GM23338 (cell line): ENCODE measurements at regions not wholly inside any gene's neighbourhood (a gene's known extent, or its start where the extent isn't known, plus 50 kb on each side); places are given as distances from the start of the nearest gene placed in this dataset.

Experiments
- ATAC-seq: fragments of 200-7000 bp; cut with Tn5 transposase; 3 replicates; pipeline ENCODE4 v1.9.1; 2020
- DNase-seq: peaks from one replicate; pipeline ENCODE4 v3.0.0-alpha.2; 2015; ENCODE audit warnings: low spot score
- H2AFZ ChIP-seq: fragments of 200-600 bp; sonication (generic); 2 replicates; pipeline ENCODE4 v1.8.0; 2016; ENCODE audit warnings: antibody characterized with exemption, mild to moderate bottlenecking, moderate library complexity
- H3F3A ChIP-seq: fragments of 200-600 bp; sonication (generic); replicated peaks from 2 replicates; pipeline ENCODE4 v1.8.0; 2017; ENCODE audit warnings: antibody characterized with exemption, mixed run types, low read depth
- H3K27ac ChIP-seq: fragments of 200-600 bp; sonication (generic); 2 replicates; pipeline ENCODE4 v1.6.1; 2016; ENCODE audit warnings: low read depth
- H3K27me3 ChIP-seq: fragments of 200-600 bp; sonication (generic); 2 replicates; pipeline ENCODE4 v1.8.0; 2016; ENCODE audit warnings: mild to moderate bottlenecking, mixed run types, moderate library complexity; ENCODE audit not compliant: insufficient read depth
- H3K36me3 ChIP-seq: fragments of 200-600 bp; sonication (generic); 2 replicates; pipeline ENCODE4 v1.8.0; 2016; ENCODE audit warnings: mild to moderate bottlenecking; ENCODE audit not compliant: insufficient read depth
- H3K4me1 ChIP-seq: fragments of 200-600 bp; sonication (generic); 2 replicates; pipeline ENCODE4 v1.8.0; 2016; ENCODE audit warnings: mild to moderate bottlenecking, moderate library complexity; ENCODE audit not compliant: insufficient read depth
- H3K4me2 ChIP-seq: fragments of 200-600 bp; sonication (generic); 2 replicates; pipeline ENCODE4 v1.7.1; 2017; ENCODE audit warnings: mixed run types
- H3K4me3 ChIP-seq: fragments of 200-600 bp; sonication (generic); 2 replicates; pipeline ENCODE4 v1.6.1; 2016; ENCODE audit warnings: mixed run types
- H3K79me2 ChIP-seq: fragments of 200-600 bp; sonication (generic); replicated peaks from 2 replicates; pipeline ENCODE4 v1.8.0; 2017; ENCODE audit warnings: mild to moderate bottlenecking; ENCODE audit not compliant: insufficient read depth
- H3K9me2 ChIP-seq: fragments of 200-600 bp; sonication (generic); 2 replicates; pipeline ENCODE4 v1.8.0; 2017; ENCODE audit not compliant: insufficient read depth
- H4K20me1 ChIP-seq: fragments of 200-600 bp; sonication (generic); replicated peaks from 2 replicates; pipeline ENCODE4 v1.8.0; 2017; ENCODE audit warnings: mild to moderate bottlenecking; ENCODE audit not compliant: insufficient read depth
- H3K27ac Mint-ChIP-seq: 2 replicates; pipeline ENCODE4 v1.8.0; 2020; ENCODE audit warnings: inconsistent platforms, mild to moderate bottlenecking, moderate library complexity, mixed read lengths
- H3K27me3 Mint-ChIP-seq: 3 replicates; pipeline ENCODE4 v1.8.0; 2022; ENCODE audit warnings: low read depth, mild to moderate bottlenecking, moderate library complexity, mixed read lengths, inconsistent platforms; ENCODE audit not compliant: insufficient read depth, poor library complexity
- H3K36me3 Mint-ChIP-seq: 3 replicates; pipeline ENCODE4 v1.8.0; 2021; ENCODE audit warnings: low read depth, mild to moderate bottlenecking, inconsistent platforms, moderate library complexity, mixed read lengths
- H3K4me1 Mint-ChIP-seq: 3 replicates; pipeline ENCODE4 v1.8.0; 2020; ENCODE audit warnings: mild to moderate bottlenecking, inconsistent platforms, mixed read lengths
- H3K4me3 Mint-ChIP-seq: 3 replicates; pipeline ENCODE4 v1.8.0; 2021; ENCODE audit warnings: moderate library complexity, mild to moderate bottlenecking, inconsistent platforms, mixed read lengths
- H3K9me3 Mint-ChIP-seq: 3 replicates; pipeline ENCODE4 v1.8.0; 2020; ENCODE audit warnings: moderate library complexity, mild to moderate bottlenecking, inconsistent platforms, mixed read lengths
- CREB1 ChIP-seq: fragments of 250-450 bp; sonication (Bioruptor Pico); IDR thresholded peaks from 2 replicates; pipeline ENCODE4 v1.5.0; 2020; ENCODE audit warnings: low read depth, mild to moderate bottlenecking, moderate library complexity
- ETS1 ChIP-seq: IDR thresholded peaks from 2 replicates; pipeline ENCODE4 v1.6.1; 2016; ENCODE audit warnings: antibody characterized with exemption
- EZH2phosphoT487 ChIP-seq: fragments of 200-600 bp; sonication (generic); IDR thresholded peaks from one replicate; pipeline ENCODE4 v1.8.1; 2018; ENCODE audit warnings: antibody characterized with exemption; ENCODE audit not compliant: unreplicated experiment
- POLR2AphosphoS5 ChIP-seq: IDR thresholded peaks from 2 replicates; pipeline ENCODE4 v1.6.1; 2016; ENCODE audit warnings: antibody characterized with exemption, low read depth
- STAT1 ChIP-seq: IDR thresholded peaks from one replicate; pipeline ENCODE4 v1.6.1; 2016; ENCODE audit warnings: antibody characterized with exemption; ENCODE audit not compliant: unreplicated experiment
- ZNF114 ChIP-seq: fragments of 250-450 bp; sonication (Bioruptor Pico); IDR thresholded peaks from 2 replicates; pipeline ENCODE4 v1.5.0; 2020; ENCODE audit warnings: mild to moderate bottlenecking, moderate library complexity
- ZNF331 ChIP-seq: fragments of 250-450 bp; sonication (Bioruptor Pico); IDR thresholded peaks from 2 replicates; pipeline ENCODE4 v1.5.0; 2020; ENCODE audit warnings: low read depth, mild to moderate bottlenecking, moderate library complexity
- ZNF462 ChIP-seq: fragments of 250-450 bp; sonication (Bioruptor Pico); IDR thresholded peaks from 2 replicates; pipeline ENCODE4 v1.5.0; 2020; ENCODE audit warnings: mild to moderate bottlenecking, moderate library complexity

DNA sequence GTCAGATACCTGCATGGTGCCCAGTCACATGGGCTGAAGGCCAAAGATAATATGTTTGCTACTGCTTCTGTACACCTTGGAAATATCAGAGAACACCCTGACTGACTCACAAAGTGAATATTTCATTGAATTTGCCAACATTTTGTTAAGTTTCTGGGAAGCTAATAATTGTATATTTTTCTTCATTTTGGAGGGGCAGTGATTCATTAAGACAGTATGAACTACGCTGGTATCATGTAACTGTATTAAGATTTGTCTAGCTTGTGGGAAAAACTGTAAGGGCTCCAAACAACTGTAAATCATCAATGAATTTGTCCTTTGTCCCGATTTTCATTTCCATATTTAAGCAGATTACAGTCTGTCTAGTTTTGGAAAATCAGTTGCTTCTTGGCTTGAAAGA is 102.3 kb upstream of the CCN2 start:
- H3K4me3 ChIP-seq, result no peak overlapping the region
- no peaks in the 10 kb centered on the region for H3K9me2 ChIP-seq
- TF ChIP-seq STAT1, result no peak
- H2AFZ ChIP-seq, result no peak overlapping the region
- no peak overlapping the region for H3K27ac ChIP-seq
- ATAC-seq (no peak), DNase-seq (no peak)
- Mint-ChIP-seq H3K27me3 (no peaks in the 10 kb centered on the region), H3K4me1 (no peaks in the 10 kb centered on the region), H3K4me3 (no peak overlapping the region), H3K36me3 (no peaks in the 10 kb centered on the region; the same call in 2 of the 3 replicates), H3K9me3 (no peaks in the 10 kb centered on the region; the same call in 2 of the 3 replicates), H3K27ac (no peak overlapping the region)
- no peaks in the 10 kb centered on the region for H3K27me3 ChIP-seq
- H4K20me1 ChIP-seq, result no peaks in the 10 kb centered on the region
- no peak overlapping the region for H3K4me2 ChIP-seq
- no peaks in the 10 kb centered on the region for H3K4me1 ChIP-seq
- no peaks in the 10 kb centered on the region for H3K36me3 ChIP-seq
- no peaks in the 10 kb centered on the region for H3K79me2 ChIP-seq
- H3F3A ChIP-seq, result no peaks in the 10 kb centered on the region

DNA sequence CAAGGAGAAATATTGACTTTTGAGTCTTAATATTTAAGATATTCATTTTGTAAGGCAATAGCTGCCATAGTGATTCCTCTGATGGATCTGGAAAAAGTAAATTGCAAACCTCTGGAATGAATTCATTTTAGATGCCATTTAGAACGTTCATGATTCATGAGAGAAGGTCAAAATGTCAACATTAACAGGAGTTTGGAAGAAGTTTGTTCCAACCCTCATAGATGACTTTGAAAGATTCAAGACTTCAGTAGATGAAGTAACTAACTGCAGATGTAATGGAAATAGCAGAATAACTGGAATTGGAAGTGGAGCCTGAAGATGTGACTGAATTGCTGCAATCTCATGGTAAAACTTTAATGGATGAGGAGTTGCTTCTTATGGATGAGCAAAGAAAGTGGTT is 100.9 kb upstream of the CCN2 start:
- no peaks in the 10 kb centered on the region for H4K20me1 ChIP-seq
- Mint-ChIP-seq H3K27me3 (no peaks in the 10 kb centered on the region), H3K27ac (no peak overlapping the region), H3K9me3 (peaks cover 5% of the 10 kb centered on the region; the same call in 2 of the 3 replicates), H3K4me3 (no peak overlapping the region), H3K36me3 (no peaks in the 10 kb centered on the region; the same call in 2 of the 3 replicates), H3K4me1 (no peaks in the 10 kb centered on the region)
- ATAC-seq (no peak), DNase-seq (no peak)
- TF ChIP-seq EZH2phosphoT487, result no peak
- TF ChIP-seq ZNF331, result no peak
- no peak for TF ChIP-seq ETS1
- no peak for TF ChIP-seq ZNF114 (CRISPR knock-in tag)
- TF ChIP-seq CREB1, result no peak
- no peak for TF ChIP-seq POLR2AphosphoS5
- no peak for TF ChIP-seq ZNF462
- no peaks in the 10 kb centered on the region for H3K36me3 ChIP-seq
- H3K9me2 ChIP-seq, result no peaks in the 10 kb centered on the region
- H3F3A ChIP-seq, result no peaks in the 10 kb centered on the region
- H3K27ac ChIP-seq, result no peak overlapping the region
- no peak overlapping the region for H2AFZ ChIP-seq
- H3K4me3 ChIP-seq, result no peak overlapping the region
- no peaks in the 10 kb centered on the region for H3K79me2 ChIP-seq
- no peaks in the 10 kb centered on the region for H3K4me1 ChIP-seq
- H3K4me2 ChIP-seq, result no peak overlapping the region
- no peaks in the 10 kb centered on the region for H3K27me3 ChIP-seq
